HCT116 (cell line): ENCODE measurements at regions not wholly inside any gene's neighbourhood (a gene's known extent, or its start where the extent isn't known, plus 50 kb on each side); places are given as distances from the start of the nearest gene placed in this dataset.

Experiments used
- ATAC-seq: fragments of 200-7000 bp; cut with Tn5 transposase; 2 replicates; pipeline ENCODE4 v1.9.1; 2020; ENCODE audit warnings: mild to moderate bottlenecking, moderate library complexity
- BruUV-seq: library from RNA; stranded (reverse); fragments of 400-500 nt; replicated peaks from 2 replicates; lab custom pipeline; 2021; lab: Mats Ljungman, UMichigan
- CTCF ChIA-PET: fragments of 300-600 bp; sonication (Branson Sonifier 250); formaldehyde crosslinking; loops from one replicate; lab custom pipeline; 2021; ENCODE audit warnings: antibody characterized with exemption; lab: Charles Lee
- POLR2A ChIA-PET: fragments of 300-600, 350-600 bp; sonication (Branson Sonifier 250); formaldehyde crosslinking; loops from one replicate; lab custom pipeline; 2021; ENCODE audit warnings: antibody characterized with exemption; lab: Charles Lee
- RAD21 ChIA-PET, 2 experiments: fragments of 300-600 bp; sonication (Branson Sonifier 250); formaldehyde crosslinking; loops; one replicate each; lab custom pipeline; 2023; ENCODE audit warnings: low total read pairs in 2 of 2; ENCODE audit not compliant: uncharacterized antibody in 2 of 2, unreplicated experiment in 2 of 2, low non-redundant PET in 1 of 2; lab: Charles Lee
- DNase-seq: peaks from one replicate; pipeline ENCODE4 v3.0.0-alpha.2; 2010; ENCODE audit warnings: low read depth, low spot score
- H2AFZ ChIP-seq: fragments of 200-600 bp; shearing (Covaris generic), sonication (generic); 2 replicates; pipeline ENCODE4 v1.6.1; 2017; ENCODE audit warnings: low read depth, mixed run types, mixed read lengths, antibody characterized with exemption, low read length; ENCODE audit not compliant: poor library complexity, severe bottlenecking
- H3K27ac ChIP-seq: 2 replicates; pipeline ENCODE4 v1.5.1; 2012; ENCODE audit warnings: low read depth, low read length
- H3K27me3 ChIP-seq: fragments of 200-600 bp; sonication (generic); 2 replicates; pipeline ENCODE4 v1.6.1; 2016; ENCODE audit warnings: mixed run types, low read length, mixed read lengths; ENCODE audit not compliant: insufficient read depth
- H3K36me3 ChIP-seq, 2 experiments: fragments of 200-500 bp in 1 of 2; fragments of 200-600 bp in 1 of 2; sonication (Bioruptor generic) in 1 of 2; sonication (generic) in 1 of 2; 2 replicates each; pipeline versions ENCODE4 v1.5.1 to v1.6.1; 2014 to 2016; ENCODE audit warnings: low read length in 2 of 2, inconsistent platforms in 1 of 2, mixed read lengths in 1 of 2, mixed run types in 1 of 2; ENCODE audit not compliant: insufficient read depth in 2 of 2, control insufficient read depth in 1 of 2
- H3K4me1 ChIP-seq, 2 experiments: fragments of 200-600 bp in 1 of 2; sonication (generic) in 1 of 2; 2 replicates each; pipeline versions ENCODE4 v1.5.1 to v1.6.1; 2012 to 2017; ENCODE audit warnings: low read length in 2 of 2, inconsistent platforms in 1 of 2, mild to moderate bottlenecking in 1 of 2, mixed read lengths in 1 of 2, mixed run types in 1 of 2, moderate library complexity in 1 of 2; ENCODE audit not compliant: insufficient read depth in 2 of 2, control insufficient read depth in 1 of 2
- H3K4me2 ChIP-seq: fragments of 200-600 bp; sonication (generic); 2 replicates; pipeline ENCODE4 v1.6.1; 2017; ENCODE audit warnings: mixed run types, low read length, mixed read lengths
- H3K4me3 ChIP-seq, 2 experiments: fragments of 200-600 bp in 1 of 2; sonication (generic) in 1 of 2; replicated peaks in 1 of 2; 2 replicates each; pipeline ENCODE4 v1.5.1; 2011 to 2016; ENCODE audit warnings: low read length in 2 of 2, control low read depth in 1 of 2, low read depth in 1 of 2, mild to moderate bottlenecking in 1 of 2, mixed read lengths in 1 of 2, mixed run types in 1 of 2
- H3K79me2 ChIP-seq: fragments of 200-600 bp; sonication (generic); 2 replicates; pipeline ENCODE4 v1.6.1; 2017; ENCODE audit warnings: mild to moderate bottlenecking, mixed run types, low read length, moderate library complexity, mixed read lengths; ENCODE audit not compliant: insufficient read depth
- H3K9ac ChIP-seq: fragments of 200-600 bp; sonication (generic); 2 replicates; pipeline ENCODE4 v1.6.1; 2016; ENCODE audit warnings: low read length, mixed read lengths
- H3K9me2 ChIP-seq: fragments of 200-600 bp; sonication (generic), shearing (Covaris generic); 2 replicates; pipeline ENCODE4 v1.6.1; 2017; ENCODE audit warnings: mixed run types, mild to moderate bottlenecking, moderate library complexity; ENCODE audit not compliant: insufficient read depth
- H3K9me3 ChIP-seq, 2 experiments: fragments of 200-500 bp in 1 of 2; fragments of 200-600 bp in 1 of 2; sonication (Bioruptor generic) in 1 of 2; sonication (generic) in 1 of 2; 2 replicates each; pipeline ENCODE4 v1.6.1; 2014 to 2017; ENCODE audit warnings: low read length in 2 of 2, mixed read lengths in 2 of 2, inconsistent platforms in 1 of 2, low read depth in 1 of 2, mild to moderate bottlenecking in 1 of 2, mixed run types in 1 of 2, moderate library complexity in 1 of 2; ENCODE audit not compliant: control insufficient read depth in 1 of 2, insufficient read depth in 1 of 2
- H4K20me1 ChIP-seq: fragments of 200-600 bp; sonication (generic), shearing (Covaris generic); 2 replicates; pipeline ENCODE4 v1.6.1; 2017; ENCODE audit warnings: mixed run types, mild to moderate bottlenecking, moderate library complexity; ENCODE audit not compliant: insufficient read depth
- CBX3 ChIP-seq: IDR thresholded peaks from 2 replicates; pipeline ENCODE4 v1.6.1; 2012; ENCODE audit warnings: low read depth
- CEBPB ChIP-seq: IDR thresholded peaks from 2 replicates; pipeline ENCODE4 v1.6.1; 2012; ENCODE audit warnings: low read depth
- EGR1 ChIP-seq: IDR thresholded peaks from 2 replicates; pipeline ENCODE4 v1.6.1; 2012; ENCODE audit warnings: low read depth
- ELF1 ChIP-seq: IDR thresholded peaks from 2 replicates; pipeline ENCODE4 v1.6.1; 2012; ENCODE audit warnings: low read depth, borderline replicate concordance
- EZH2 ChIP-seq: fragments of 200-600 bp; sonication (generic); IDR thresholded peaks from 2 replicates; pipeline ENCODE4 v1.6.1; 2017; ENCODE audit warnings: antibody characterized with exemption, mixed run types
- EZH2phosphoT487 ChIP-seq: fragments of 200-600 bp; IDR thresholded peaks from 2 replicates; pipeline ENCODE4 v1.6.1; 2018; ENCODE audit warnings: antibody characterized with exemption, borderline replicate concordance
- FOSL1 ChIP-seq: IDR thresholded peaks from 2 replicates; pipeline ENCODE4 v1.6.1; 2012; ENCODE audit warnings: low read depth
- JUND ChIP-seq: IDR thresholded peaks from 2 replicates; pipeline ENCODE4 v1.6.1; 2012
- POLR2AphosphoS5 ChIP-seq: IDR thresholded peaks from 2 replicates; pipeline ENCODE4 v1.6.1; 2011; ENCODE audit warnings: mild to moderate bottlenecking, low read depth, low read length, moderate library complexity
- RAD21 ChIP-seq: IDR thresholded peaks from 2 replicates; pipeline ENCODE4 v1.6.1; 2012; ENCODE audit warnings: low read depth, mild to moderate bottlenecking
- SIN3A ChIP-seq: IDR thresholded peaks from 2 replicates; pipeline ENCODE4 v1.6.1; 2012; ENCODE audit warnings: low read depth
- SP1 ChIP-seq: IDR thresholded peaks from 2 replicates; pipeline ENCODE4 v1.6.1; 2012; ENCODE audit warnings: low read depth
- SRF ChIP-seq: IDR thresholded peaks from 2 replicates; pipeline ENCODE4 v1.6.1; 2012; ENCODE audit warnings: low read depth
- TCF7L2 ChIP-seq: IDR thresholded peaks from 2 replicates; pipeline ENCODE4 v1.7.0; 2011; ENCODE audit warnings: borderline replicate concordance, inconsistent platforms; ENCODE audit not compliant: insufficient read depth, insufficient read length; ENCODE audit errors: extremely low read depth
- YY1 ChIP-seq: IDR thresholded peaks from 2 replicates; pipeline ENCODE4 v1.6.1; 2011; ENCODE audit warnings: low read length, low read depth, moderate library complexity, mild to moderate bottlenecking; ENCODE audit not compliant: insufficient replicate concordance; ENCODE audit errors: extremely low read depth
- ZFX ChIP-seq: fragments of 450-650 bp; IDR thresholded peaks from 2 replicates; pipeline ENCODE4 v1.6.1; 2017
- intact Hi-C: fragments of 100-400 bp; cut with micrococcal nuclease; formaldehyde crosslinking; loops from 2 replicates; pipeline ENCODE4 v1.10.0; 2022
- TF ChIP-seq, protein P1 (sequence below): IDR thresholded peaks from 2 replicates; pipeline ENCODE4 v1.6.1; 2012
- TF ChIP-seq, protein P2 (sequence below), 3 experiments: fragments of 200-600 bp in 1 of 3; sonication (generic) in 1 of 3; IDR thresholded peaks in 2 of 3; conservative IDR thresholded peaks in 1 of 3; 2 replicates each; pipeline ENCODE4 v1.5.1; 2012 to 2017; ENCODE audit warnings: low read depth in 2 of 3, low read length in 2 of 3, antibody characterized with exemption in 1 of 3, borderline replicate concordance in 1 of 3, control low read depth in 1 of 3, mild to moderate bottlenecking in 1 of 3, mixed read lengths in 1 of 3, mixed run types in 1 of 3, moderate library complexity in 1 of 3; ENCODE audit not compliant: insufficient read depth in 1 of 3
- TF ChIP-seq, protein P3 (sequence below): IDR thresholded peaks from 2 replicates; pipeline ENCODE4 v1.6.1; 2012; ENCODE audit warnings: low read depth
- TF ChIP-seq, protein P4 (sequence below): IDR thresholded peaks from 2 replicates; pipeline ENCODE4 v1.6.1; 2012

DNA sequence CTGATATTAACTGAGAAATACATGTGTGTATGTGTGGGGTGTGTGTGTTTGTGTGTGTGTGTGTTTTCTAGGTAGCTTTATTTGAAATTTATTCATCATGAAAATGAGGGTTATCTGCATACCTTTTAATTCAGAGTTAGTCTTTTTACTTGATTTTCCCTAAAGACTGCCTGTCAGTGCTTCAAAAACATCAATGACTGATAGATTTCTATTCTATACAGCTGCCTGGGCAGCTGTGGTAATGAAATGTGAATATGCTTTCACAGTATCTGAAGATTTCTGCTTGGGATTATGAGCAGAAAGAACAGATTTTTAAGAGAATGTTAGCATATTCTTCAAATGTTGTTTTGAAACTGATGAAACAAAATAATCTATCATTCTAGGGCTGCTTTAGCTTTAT lies 119.7 kb upstream of the ZRANB2 start:
- CTCF ChIA-PET = no interaction called here
- no TSS peak for BruUV-seq

More for the DNA sequence above, 119.7 kb upstream of the ZRANB2 start:
- DNase-seq (no peak), ATAC-seq (no peak)
- H3K9me3 ChIP-seq = no peaks in the 10 kb centered on the region
- H3K9me2 ChIP-seq = no peaks in the 10 kb centered on the region
- H3K27me3 ChIP-seq = no peaks in the 10 kb centered on the region
- no peaks in the 10 kb centered on the region for H3K4me1 ChIP-seq
- ChIA-PET POLR2A (no interaction called here), RAD21 (no interaction called here)
- H3K79me2 ChIP-seq = no peaks in the 10 kb centered on the region
- intact Hi-C loops = no loop called here
- TF ChIP-seq, protein P1, sequence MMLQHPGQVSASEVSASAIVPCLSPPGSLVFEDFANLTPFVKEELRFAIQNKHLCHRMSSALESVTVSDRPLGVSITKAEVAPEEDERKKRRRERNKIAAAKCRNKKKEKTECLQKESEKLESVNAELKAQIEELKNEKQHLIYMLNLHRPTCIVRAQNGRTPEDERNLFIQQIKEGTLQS = no peak
- TF ChIP-seq YY1 (no peak), EZH2phosphoT487 (no peak), EZH2 (no peak), SRF (no peak), FOSL1 (no peak), CBX3 (no peak), POLR2AphosphoS5 (no peak), ZFX (no peak), TCF7L2 (no peak), JUND (no peak), ELF1 (no peak), RAD21 (no peak), SIN3A (no peak), EGR1 (no peak), CEBPB (no peak), SP1 (no peak)
- TF ChIP-seq, protein P2, sequence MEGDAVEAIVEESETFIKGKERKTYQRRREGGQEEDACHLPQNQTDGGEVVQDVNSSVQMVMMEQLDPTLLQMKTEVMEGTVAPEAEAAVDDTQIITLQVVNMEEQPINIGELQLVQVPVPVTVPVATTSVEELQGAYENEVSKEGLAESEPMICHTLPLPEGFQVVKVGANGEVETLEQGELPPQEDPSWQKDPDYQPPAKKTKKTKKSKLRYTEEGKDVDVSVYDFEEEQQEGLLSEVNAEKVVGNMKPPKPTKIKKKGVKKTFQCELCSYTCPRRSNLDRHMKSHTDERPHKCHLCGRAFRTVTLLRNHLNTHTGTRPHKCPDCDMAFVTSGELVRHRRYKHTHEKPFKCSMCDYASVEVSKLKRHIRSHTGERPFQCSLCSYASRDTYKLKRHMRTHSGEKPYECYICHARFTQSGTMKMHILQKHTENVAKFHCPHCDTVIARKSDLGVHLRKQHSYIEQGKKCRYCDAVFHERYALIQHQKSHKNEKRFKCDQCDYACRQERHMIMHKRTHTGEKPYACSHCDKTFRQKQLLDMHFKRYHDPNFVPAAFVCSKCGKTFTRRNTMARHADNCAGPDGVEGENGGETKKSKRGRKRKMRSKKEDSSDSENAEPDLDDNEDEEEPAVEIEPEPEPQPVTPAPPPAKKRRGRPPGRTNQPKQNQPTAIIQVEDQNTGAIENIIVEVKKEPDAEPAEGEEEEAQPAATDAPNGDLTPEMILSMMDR (IDR thresholded peaks at IDR 0.05 in 2 of 3, conservative IDR thresholded peaks at IDR 0.05 in 1 of 3; ENCODE audit: borderline replicate concordance in 1 of 3, insufficient read depth in 1 of 3, low read depth in 2 of 3, low read length in 2 of 3) = no peak
- TF ChIP-seq, protein P3, sequence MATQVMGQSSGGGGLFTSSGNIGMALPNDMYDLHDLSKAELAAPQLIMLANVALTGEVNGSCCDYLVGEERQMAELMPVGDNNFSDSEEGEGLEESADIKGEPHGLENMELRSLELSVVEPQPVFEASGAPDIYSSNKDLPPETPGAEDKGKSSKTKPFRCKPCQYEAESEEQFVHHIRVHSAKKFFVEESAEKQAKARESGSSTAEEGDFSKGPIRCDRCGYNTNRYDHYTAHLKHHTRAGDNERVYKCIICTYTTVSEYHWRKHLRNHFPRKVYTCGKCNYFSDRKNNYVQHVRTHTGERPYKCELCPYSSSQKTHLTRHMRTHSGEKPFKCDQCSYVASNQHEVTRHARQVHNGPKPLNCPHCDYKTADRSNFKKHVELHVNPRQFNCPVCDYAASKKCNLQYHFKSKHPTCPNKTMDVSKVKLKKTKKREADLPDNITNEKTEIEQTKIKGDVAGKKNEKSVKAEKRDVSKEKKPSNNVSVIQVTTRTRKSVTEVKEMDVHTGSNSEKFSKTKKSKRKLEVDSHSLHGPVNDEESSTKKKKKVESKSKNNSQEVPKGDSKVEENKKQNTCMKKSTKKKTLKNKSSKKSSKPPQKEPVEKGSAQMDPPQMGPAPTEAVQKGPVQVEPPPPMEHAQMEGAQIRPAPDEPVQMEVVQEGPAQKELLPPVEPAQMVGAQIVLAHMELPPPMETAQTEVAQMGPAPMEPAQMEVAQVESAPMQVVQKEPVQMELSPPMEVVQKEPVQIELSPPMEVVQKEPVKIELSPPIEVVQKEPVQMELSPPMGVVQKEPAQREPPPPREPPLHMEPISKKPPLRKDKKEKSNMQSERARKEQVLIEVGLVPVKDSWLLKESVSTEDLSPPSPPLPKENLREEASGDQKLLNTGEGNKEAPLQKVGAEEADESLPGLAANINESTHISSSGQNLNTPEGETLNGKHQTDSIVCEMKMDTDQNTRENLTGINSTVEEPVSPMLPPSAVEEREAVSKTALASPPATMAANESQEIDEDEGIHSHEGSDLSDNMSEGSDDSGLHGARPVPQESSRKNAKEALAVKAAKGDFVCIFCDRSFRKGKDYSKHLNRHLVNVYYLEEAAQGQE = no peak
- TF ChIP-seq, protein P4, sequence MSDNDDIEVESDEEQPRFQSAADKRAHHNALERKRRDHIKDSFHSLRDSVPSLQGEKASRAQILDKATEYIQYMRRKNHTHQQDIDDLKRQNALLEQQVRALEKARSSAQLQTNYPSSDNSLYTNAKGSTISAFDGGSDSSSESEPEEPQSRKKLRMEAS = no peak
- H3K27ac ChIP-seq = no peak overlapping the region
- H3K9ac ChIP-seq = no peak overlapping the region
- no peak overlapping the region for H2AFZ ChIP-seq
- no peak overlapping the region for H3K4me2 ChIP-seq
- no peak overlapping the region for H3K4me3 ChIP-seq
- H4K20me1 ChIP-seq = no peaks in the 10 kb centered on the region
- no peaks in the 10 kb centered on the region for H3K36me3 ChIP-seq
